ENCODE measurements at regions not wholly inside any gene's neighbourhood (a gene's known extent, or its start where the extent isn't known, plus 50 kb on each side); places are given as distances from the start of the nearest gene placed in this dataset.
"Not testable (repeated sequence)": the region's sequence is repeated elsewhere in the genome, so short reads cannot be mapped to it uniquely, and the experiment has no call there.

DNA sequence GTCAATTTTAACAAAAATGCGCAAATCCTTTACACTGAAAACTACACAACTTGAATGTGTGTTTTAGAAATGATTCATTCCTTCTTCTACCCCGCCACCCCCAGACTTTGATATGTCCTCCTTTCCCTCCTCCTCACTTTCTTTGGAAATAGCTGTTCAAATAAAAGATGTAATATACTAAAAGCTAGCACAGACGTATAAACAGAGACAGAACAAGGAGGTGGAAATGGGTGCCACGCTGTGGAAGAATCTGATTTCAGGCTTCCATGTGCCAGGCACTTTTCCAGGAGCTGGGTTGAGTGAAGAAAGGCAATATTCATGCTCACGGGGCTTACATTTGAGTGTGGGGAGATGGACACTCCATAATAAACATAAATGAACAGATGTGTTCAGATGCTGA, 246.6 kb downstream of the ZNF92 start:
- TF ChIP-seq POLR2A (IDR thresholded peaks at IDR 0.05); EP300 (IDR thresholded peaks at IDR 0.05; ENCODE audit: low read depth): not testable (repeated sequence)
- TF ChIP-seq, protein P1, sequence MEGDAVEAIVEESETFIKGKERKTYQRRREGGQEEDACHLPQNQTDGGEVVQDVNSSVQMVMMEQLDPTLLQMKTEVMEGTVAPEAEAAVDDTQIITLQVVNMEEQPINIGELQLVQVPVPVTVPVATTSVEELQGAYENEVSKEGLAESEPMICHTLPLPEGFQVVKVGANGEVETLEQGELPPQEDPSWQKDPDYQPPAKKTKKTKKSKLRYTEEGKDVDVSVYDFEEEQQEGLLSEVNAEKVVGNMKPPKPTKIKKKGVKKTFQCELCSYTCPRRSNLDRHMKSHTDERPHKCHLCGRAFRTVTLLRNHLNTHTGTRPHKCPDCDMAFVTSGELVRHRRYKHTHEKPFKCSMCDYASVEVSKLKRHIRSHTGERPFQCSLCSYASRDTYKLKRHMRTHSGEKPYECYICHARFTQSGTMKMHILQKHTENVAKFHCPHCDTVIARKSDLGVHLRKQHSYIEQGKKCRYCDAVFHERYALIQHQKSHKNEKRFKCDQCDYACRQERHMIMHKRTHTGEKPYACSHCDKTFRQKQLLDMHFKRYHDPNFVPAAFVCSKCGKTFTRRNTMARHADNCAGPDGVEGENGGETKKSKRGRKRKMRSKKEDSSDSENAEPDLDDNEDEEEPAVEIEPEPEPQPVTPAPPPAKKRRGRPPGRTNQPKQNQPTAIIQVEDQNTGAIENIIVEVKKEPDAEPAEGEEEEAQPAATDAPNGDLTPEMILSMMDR (IDR thresholded peaks at IDR 0.05) = not testable (repeated sequence)

Data from transverse colon (tissue), 3 donors.